Middle frontal gyrus (tissue), 1 donor: ENCODE measurements at regions not wholly inside any gene's neighbourhood (a gene's known extent, or its start where the extent isn't known, plus 50 kb on each side); places are given as distances from the start of the nearest gene placed in this dataset.

ENCODE experiments used
- DNase-seq: peaks from one replicate; pipeline ENCODE4 v3.0.0-alpha.2; 2015; ENCODE audit warnings: low spot score; ENCODE audit errors: extremely low spot score

- DNase-seq: no peak
Observed at GRCh38 chr3:194279701-194280360, 71.3 kb downstream of the CPN2 start.

DNA sequence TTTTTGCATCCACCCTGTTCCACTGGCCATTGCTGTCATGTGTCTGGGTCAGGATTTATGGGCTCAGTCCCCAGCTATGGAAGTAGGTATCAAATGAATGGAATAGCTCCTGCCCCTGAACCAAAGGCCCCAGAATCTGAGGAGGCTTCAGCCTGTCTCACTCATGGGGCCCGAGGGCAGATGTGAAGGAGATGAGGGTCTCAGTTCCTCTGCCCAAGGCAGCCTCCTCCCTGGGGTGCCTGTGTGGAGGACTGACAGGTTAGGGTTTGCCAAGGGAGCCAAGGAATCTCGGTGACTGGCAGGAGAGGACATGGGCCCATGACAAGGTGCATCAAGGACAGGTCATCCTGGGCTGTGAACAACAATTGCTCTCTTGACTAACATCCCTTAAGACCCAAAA is 70.4 kb downstream of the CPN2 start:
- DNase-seq: no peak

- DNase-seq: no peak
Observed at GRCh38 chr3:194281306-194281705, 69.8 kb downstream of the CPN2 start.

- DNase-seq: no peak
Observed at GRCh38 chr3:194281766-194282165, 69.4 kb downstream of the CPN2 start.

GRCh38 chr3:194282436-194283122 is 68.5 kb downstream of the CPN2 start:
- DNase-seq: no peak

- DNase-seq: no peak
Observed at GRCh38 chr3:194283221-194284006, 67.7 kb downstream of the CPN2 start.

DNA sequence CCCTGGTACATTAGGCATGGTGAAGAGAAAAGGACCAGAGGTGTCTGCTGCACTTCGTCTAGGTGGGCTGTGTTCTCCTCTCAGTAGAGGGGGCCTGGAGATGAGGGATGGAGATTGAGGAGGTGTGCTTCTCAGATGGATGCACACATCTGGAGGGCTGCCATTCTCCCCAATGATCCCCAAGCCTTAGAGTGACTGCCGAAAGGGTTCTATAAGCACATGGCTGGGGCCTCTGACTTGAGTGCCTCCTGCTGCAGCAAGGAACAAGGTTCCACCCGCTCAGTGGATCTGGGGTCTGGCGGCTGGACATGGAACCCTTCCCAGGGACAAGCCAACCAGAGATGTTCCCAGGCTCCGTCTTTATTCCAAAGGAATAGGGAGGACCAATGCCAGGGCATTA is 66.8 kb downstream of the CPN2 start:
- no peak for DNase-seq

DNA sequence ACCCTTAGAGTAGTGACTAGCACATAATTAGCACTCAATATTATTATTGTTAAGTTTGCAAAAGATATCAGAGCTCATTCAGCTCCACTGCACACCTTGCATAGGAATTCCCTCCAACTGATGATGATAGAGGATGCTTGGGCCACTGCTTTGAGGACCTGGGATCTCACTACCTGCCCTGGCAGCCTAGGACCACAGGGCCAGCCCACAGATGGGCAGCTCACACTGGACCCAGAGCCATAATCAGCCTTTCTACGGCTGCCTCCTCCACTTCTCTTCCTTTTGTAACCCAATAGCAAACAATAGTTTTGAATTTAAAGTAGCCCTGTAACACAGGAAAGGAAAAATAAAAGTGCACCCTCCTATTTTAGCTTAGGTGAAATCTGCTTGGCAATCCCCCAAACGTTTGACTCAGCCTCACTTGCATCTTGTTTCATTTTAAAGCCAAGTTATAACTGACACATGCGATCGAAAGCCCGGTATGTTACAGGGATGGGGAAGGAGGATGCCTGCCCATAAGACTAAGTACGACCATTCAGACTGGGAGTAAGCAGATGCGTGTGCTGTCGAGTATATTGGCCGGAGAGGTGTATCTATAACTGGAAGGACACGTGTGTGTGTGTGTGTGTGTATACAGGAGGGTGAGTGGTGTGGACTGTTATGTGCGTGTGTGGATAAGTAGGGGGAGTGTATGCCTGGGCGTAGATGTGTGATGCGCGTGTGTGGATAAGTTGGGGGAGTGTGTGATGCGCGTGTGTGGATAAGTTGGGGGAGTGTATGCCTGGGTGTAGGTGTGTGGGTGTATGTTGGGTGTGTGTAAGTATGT is 65.9 kb downstream of the CPN2 start:
- no peak for DNase-seq

GRCh38 chr3:194285850-194286197 is 65.3 kb downstream of the CPN2 start:
- DNase-seq: no peak

DNA sequence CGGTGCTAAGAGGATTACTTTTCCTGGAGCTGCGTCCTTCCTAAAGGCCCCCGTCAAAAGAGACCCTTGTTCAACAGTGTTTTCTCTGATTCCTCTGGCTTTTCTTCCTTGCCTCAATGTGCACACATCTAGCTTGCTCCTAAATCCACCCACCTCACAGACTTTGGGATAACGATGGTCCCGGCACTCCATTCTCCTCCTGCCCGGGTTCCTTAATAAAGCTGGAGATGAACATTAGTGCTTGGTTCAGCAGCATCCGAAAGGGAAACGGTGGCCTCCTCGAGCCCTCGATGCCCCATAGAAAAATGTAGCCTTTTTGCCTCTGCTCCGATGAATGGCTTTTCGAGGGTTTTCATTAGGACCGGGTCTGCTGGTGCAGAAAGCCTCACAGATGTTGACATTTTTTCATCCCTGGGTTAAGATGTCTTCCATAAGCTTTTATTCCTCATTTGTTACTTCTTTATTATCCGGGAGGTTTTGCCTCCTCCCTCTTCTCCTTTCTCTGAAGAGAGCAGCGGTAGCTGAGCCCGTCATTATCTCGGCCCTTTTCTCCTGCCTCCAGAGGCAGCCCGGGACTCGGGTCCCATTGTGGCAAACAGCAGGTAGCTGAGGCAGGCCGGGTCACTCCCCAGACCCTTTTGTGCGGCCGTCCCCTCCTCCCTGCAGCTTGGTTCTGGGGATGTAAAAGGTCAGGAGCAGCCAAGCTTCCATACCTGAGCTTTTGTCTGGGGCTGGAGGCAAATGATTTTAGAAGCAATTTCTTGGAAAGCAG is 64.6 kb downstream of the CPN2 start:
- DNase-seq: no peak

GRCh38 chr3:194287374-194287773 is 63.8 kb downstream of the CPN2 start:
- DNase-seq: no peak

DNA sequence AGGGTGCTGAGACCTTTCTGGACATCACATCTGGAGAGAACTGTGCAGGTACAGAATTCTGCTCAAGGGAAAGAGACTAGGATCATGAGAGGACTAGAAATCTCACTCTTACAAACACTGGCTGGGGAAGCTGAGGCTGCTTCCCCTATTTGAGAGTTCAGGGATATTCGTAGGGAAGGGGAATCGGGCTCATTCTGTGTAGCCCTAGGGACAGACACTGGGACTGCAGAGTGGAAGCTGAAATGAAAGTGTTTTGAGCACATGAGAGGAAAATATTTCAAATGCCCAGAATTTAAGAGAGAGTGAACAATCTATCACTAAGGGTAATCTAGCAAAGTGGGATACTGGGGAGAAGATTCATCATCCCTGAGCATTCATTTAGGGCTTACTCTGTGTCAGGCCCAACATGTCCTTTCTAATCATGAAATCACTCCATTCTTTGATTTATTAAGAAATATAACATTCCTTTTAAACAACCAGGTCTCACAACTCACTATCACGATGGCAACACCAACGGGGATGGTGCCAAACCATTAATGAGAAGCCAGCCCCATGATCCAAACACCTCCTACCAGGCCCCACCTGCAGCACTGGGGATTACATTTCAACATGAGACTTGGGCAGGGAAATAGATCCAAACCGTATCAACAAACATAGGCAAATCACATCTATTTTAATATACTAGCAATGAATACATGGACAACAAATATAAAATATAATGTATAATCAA is 63.0 kb downstream of the CPN2 start:
- no peak for DNase-seq
